GM23338 (cell line): ENCODE measurements at regions not wholly inside any gene's neighbourhood (a gene's known extent, or its start where the extent isn't known, plus 50 kb on each side); places are given as distances from the start of the nearest gene placed in this dataset.

Source experiments
- ATAC-seq: fragments of 200-7000 bp; cut with Tn5 transposase; 3 replicates; pipeline ENCODE4 v1.9.1; 2020
- DNase-seq: peaks from one replicate; pipeline ENCODE4 v3.0.0-alpha.2; 2015; ENCODE audit warnings: low spot score
- H2AFZ ChIP-seq: fragments of 200-600 bp; sonication (generic); 2 replicates; pipeline ENCODE4 v1.8.0; 2016; ENCODE audit warnings: antibody characterized with exemption, mild to moderate bottlenecking, moderate library complexity
- H3F3A ChIP-seq: fragments of 200-600 bp; sonication (generic); replicated peaks from 2 replicates; pipeline ENCODE4 v1.8.0; 2017; ENCODE audit warnings: antibody characterized with exemption, mixed run types, low read depth
- H3K27ac ChIP-seq: fragments of 200-600 bp; sonication (generic); 2 replicates; pipeline ENCODE4 v1.6.1; 2016; ENCODE audit warnings: low read depth
- H3K27me3 ChIP-seq: fragments of 200-600 bp; sonication (generic); 2 replicates; pipeline ENCODE4 v1.8.0; 2016; ENCODE audit warnings: mild to moderate bottlenecking, mixed run types, moderate library complexity; ENCODE audit not compliant: insufficient read depth
- H3K36me3 ChIP-seq: fragments of 200-600 bp; sonication (generic); 2 replicates; pipeline ENCODE4 v1.8.0; 2016; ENCODE audit warnings: mild to moderate bottlenecking; ENCODE audit not compliant: insufficient read depth
- H3K4me1 ChIP-seq: fragments of 200-600 bp; sonication (generic); 2 replicates; pipeline ENCODE4 v1.8.0; 2016; ENCODE audit warnings: mild to moderate bottlenecking, moderate library complexity; ENCODE audit not compliant: insufficient read depth
- H3K4me2 ChIP-seq: fragments of 200-600 bp; sonication (generic); 2 replicates; pipeline ENCODE4 v1.7.1; 2017; ENCODE audit warnings: mixed run types
- H3K4me3 ChIP-seq: fragments of 200-600 bp; sonication (generic); 2 replicates; pipeline ENCODE4 v1.6.1; 2016; ENCODE audit warnings: mixed run types
- H3K79me2 ChIP-seq: fragments of 200-600 bp; sonication (generic); replicated peaks from 2 replicates; pipeline ENCODE4 v1.8.0; 2017; ENCODE audit warnings: mild to moderate bottlenecking; ENCODE audit not compliant: insufficient read depth
- H3K9me2 ChIP-seq: fragments of 200-600 bp; sonication (generic); 2 replicates; pipeline ENCODE4 v1.8.0; 2017; ENCODE audit not compliant: insufficient read depth
- H4K20me1 ChIP-seq: fragments of 200-600 bp; sonication (generic); replicated peaks from 2 replicates; pipeline ENCODE4 v1.8.0; 2017; ENCODE audit warnings: mild to moderate bottlenecking; ENCODE audit not compliant: insufficient read depth
- H3K27ac Mint-ChIP-seq: 2 replicates; pipeline ENCODE4 v1.8.0; 2020; ENCODE audit warnings: inconsistent platforms, mild to moderate bottlenecking, moderate library complexity, mixed read lengths
- H3K27me3 Mint-ChIP-seq: 3 replicates; pipeline ENCODE4 v1.8.0; 2022; ENCODE audit warnings: low read depth, mild to moderate bottlenecking, moderate library complexity, mixed read lengths, inconsistent platforms; ENCODE audit not compliant: insufficient read depth, poor library complexity
- H3K36me3 Mint-ChIP-seq: 3 replicates; pipeline ENCODE4 v1.8.0; 2021; ENCODE audit warnings: low read depth, mild to moderate bottlenecking, inconsistent platforms, moderate library complexity, mixed read lengths
- H3K4me1 Mint-ChIP-seq: 3 replicates; pipeline ENCODE4 v1.8.0; 2020; ENCODE audit warnings: mild to moderate bottlenecking, inconsistent platforms, mixed read lengths
- H3K4me3 Mint-ChIP-seq: 3 replicates; pipeline ENCODE4 v1.8.0; 2021; ENCODE audit warnings: moderate library complexity, mild to moderate bottlenecking, inconsistent platforms, mixed read lengths
- H3K9me3 Mint-ChIP-seq: 3 replicates; pipeline ENCODE4 v1.8.0; 2020; ENCODE audit warnings: moderate library complexity, mild to moderate bottlenecking, inconsistent platforms, mixed read lengths
- CTCF ChIP-seq, 2 experiments: fragments of 200-600 bp in 1 of 2; sonication (generic) in 1 of 2; conservative IDR thresholded peaks; 2 replicates each; pipeline versions ENCODE4 v1.5.1 to v1.6.1; 2016 to 2017; ENCODE audit warnings: antibody characterized with exemption in 2 of 2, low read depth in 2 of 2, mild to moderate bottlenecking in 2 of 2, moderate library complexity in 1 of 2
- JUNB ChIP-seq: IDR thresholded peaks from one replicate; pipeline ENCODE4 v1.6.1; 2016; ENCODE audit warnings: antibody characterized with exemption; ENCODE audit not compliant: unreplicated experiment
- ZNF114 ChIP-seq: fragments of 250-450 bp; sonication (Bioruptor Pico); IDR thresholded peaks from 2 replicates; pipeline ENCODE4 v1.5.0; 2020; ENCODE audit warnings: mild to moderate bottlenecking, moderate library complexity
- ZNF462 ChIP-seq: fragments of 250-450 bp; sonication (Bioruptor Pico); IDR thresholded peaks from 2 replicates; pipeline ENCODE4 v1.5.0; 2020; ENCODE audit warnings: mild to moderate bottlenecking, moderate library complexity

GRCh38 chr4:67218883-67219282, 326.4 kb downstream of the CENPC start:
- H3K27me3 Mint-ChIP-seq, result no peaks in the 10 kb centered on the region
- Histone ChIP-seq H3K27ac (no peak overlapping the region), H3K4me1 (no peaks in the 10 kb centered on the region), H3K4me3 (no peak overlapping the region), H3K9me2 (no peaks in the 10 kb centered on the region; the same call in 1 of the 2 replicates), H3K27me3 (no peaks in the 10 kb centered on the region), H3F3A (no peaks in the 10 kb centered on the region), H4K20me1 (no peaks in the 10 kb centered on the region), H2AFZ (no peak overlapping the region), H3K79me2 (no peaks in the 10 kb centered on the region), H3K4me2 (no peak overlapping the region), H3K36me3 (no peaks in the 10 kb centered on the region)
- H3K36me3 Mint-ChIP-seq, result no peaks in the 10 kb centered on the region
- no peak overlapping the region for H3K27ac Mint-ChIP-seq
- no peaks in the 10 kb centered on the region; the same call in 2 of the 3 replicates for H3K9me3 Mint-ChIP-seq
- no peaks in the 10 kb centered on the region for H3K4me1 Mint-ChIP-seq
- no peak for DNase-seq
- TF ChIP-seq ZNF462 (no peak), JUNB (no peak)
- no peak overlapping the region for H3K4me3 Mint-ChIP-seq
- no peak for ATAC-seq

GRCh38 chr4:67207941-67208441, 337.3 kb downstream of the CENPC start:
- no peaks in the 10 kb centered on the region for H3K4me1 ChIP-seq
- H4K20me1 ChIP-seq, result no peaks in the 10 kb centered on the region
- no peak overlapping the region for H3K27ac ChIP-seq
- H3K27me3 Mint-ChIP-seq, result no peaks in the 10 kb centered on the region
- no peak for DNase-seq
- peaks cover 7% of the 10 kb centered on the region; the same call in 1 of the 2 replicates for H3K9me2 ChIP-seq
- no peaks in the 10 kb centered on the region for H3K36me3 ChIP-seq
- no peak overlapping the region for H3K27ac Mint-ChIP-seq
- H3F3A ChIP-seq, result no peaks in the 10 kb centered on the region
- peaks cover 7% of the 10 kb centered on the region; the same call in 2 of the 3 replicates for H3K9me3 Mint-ChIP-seq
- H3K27me3 ChIP-seq, result no peaks in the 10 kb centered on the region
- H2AFZ ChIP-seq, result no peak overlapping the region
- H3K4me3 ChIP-seq, result no peak overlapping the region
- H3K4me3 Mint-ChIP-seq, result no peak overlapping the region
- H3K79me2 ChIP-seq, result no peaks in the 10 kb centered on the region
- H3K4me2 ChIP-seq, result no peak overlapping the region
- H3K36me3 Mint-ChIP-seq, result no peaks in the 10 kb centered on the region
- no peak for ATAC-seq
- H3K4me1 Mint-ChIP-seq, result no peaks in the 10 kb centered on the region
- TF ChIP-seq CTCF (conservative IDR thresholded peaks at IDR 0.05; ENCODE audit: low read depth in 2 of 2) (no peak), ZNF114 (CRISPR knock-in tag) (no peak), ZNF462 (no peak)
